ENCODE measurements at regions not wholly inside any gene's neighbourhood (a gene's known extent, or its start where the extent isn't known, plus 50 kb on each side); places are given as distances from the start of the nearest gene placed in this dataset.
"Not testable (repeated sequence)": the region's sequence is repeated elsewhere in the genome, so short reads cannot be mapped to it uniquely, and the experiment has no call there.

- Mint-ChIP-seq H3K36me3 (ENCODE audit: insufficient read depth, unreplicated experiment) (no peaks in the 10 kb centered on the region), H3K4me3 (ENCODE audit: unreplicated experiment) (no peak overlapping the region), H3K27ac (ENCODE audit: unreplicated experiment) (no peak overlapping the region), H3K9me3 (ENCODE audit: unreplicated experiment) (no peaks in the 10 kb centered on the region), H3K4me1 (ENCODE audit: low read depth, unreplicated experiment) (no peaks in the 10 kb centered on the region), H3K27me3 (ENCODE audit: insufficient read depth, unreplicated experiment) (peaks cover 15% of the 10 kb centered on the region)
- DNase-seq, result no peak
- TF ChIP-seq CTCF (IDR thresholded peaks at IDR 0.05; ENCODE audit: insufficient read depth in 1 of 2, low read depth in 1 of 2, low read length in 1 of 2, severe bottlenecking in 1 of 2, unreplicated experiment in 1 of 2), result no peak
- H3K4me1 ChIP-seq, result peaks cover 10% of the 10 kb centered on the region; the same call in 1 of the 2 replicates
- intact Hi-C loops (cut with micrococcal nuclease; ENCODE audit: unreplicated experiment), result loop anchor here (5.0 kb wide), 1 partner anchor 73 kb away; the partner anchor contains the start of gene EN2
- no peak overlapping the region for H3K4me3 ChIP-seq (ENCODE audit: low read depth, low read length)
- CTCF ChIA-PET, result no interaction called here
- no peaks in the 10 kb centered on the region for H3K27me3 ChIP-seq (replicated peaks; ENCODE audit: control insufficient read depth, insufficient read depth, low read length)
- BruUV-seq (replicated peaks), result no TSS peak
- H3K9me3 ChIP-seq, result no peaks in the 10 kb centered on the region
- POLR2A ChIA-PET, result no interaction called here
- no peaks in the 10 kb centered on the region for H3K36me3 ChIP-seq (ENCODE audit: control insufficient read depth, insufficient read depth, low read length)
Observed at GRCh38 chr7:155383756-155384491, 74.0 kb upstream of the EN2 start.

- DNase-seq, result no peak
- no peaks in the 10 kb centered on the region for H3K27me3 ChIP-seq (replicated peaks; ENCODE audit: control insufficient read depth, insufficient read depth, low read length)
- intact Hi-C loops (cut with micrococcal nuclease; ENCODE audit: unreplicated experiment), result loop anchor here (5.0 kb wide), 1 partner anchor 73 kb away; the partner anchor contains the start of gene EN2
- H3K4me3 ChIP-seq (ENCODE audit: low read depth, low read length), result no peak overlapping the region
- TF ChIP-seq CTCF (IDR thresholded peaks at IDR 0.05; ENCODE audit: insufficient read depth in 1 of 2, low read depth in 1 of 2, low read length in 1 of 2, severe bottlenecking in 1 of 2, unreplicated experiment in 1 of 2), result no peak
- no TSS peak for BruUV-seq (replicated peaks)
- Mint-ChIP-seq H3K36me3 (ENCODE audit: insufficient read depth, unreplicated experiment) (no peaks in the 10 kb centered on the region), H3K9me3 (ENCODE audit: unreplicated experiment) (no peaks in the 10 kb centered on the region), H3K27me3 (ENCODE audit: insufficient read depth, unreplicated experiment) (peaks cover 11% of the 10 kb centered on the region), H3K4me1 (ENCODE audit: low read depth, unreplicated experiment) (no peaks in the 10 kb centered on the region), H3K4me3 (ENCODE audit: unreplicated experiment) (no peak overlapping the region), H3K27ac (ENCODE audit: unreplicated experiment) (no peak overlapping the region)
- no peaks in the 10 kb centered on the region for H3K9me3 ChIP-seq
- CTCF ChIA-PET, result no interaction called here
- H3K36me3 ChIP-seq (ENCODE audit: control insufficient read depth, insufficient read depth, low read length), result no peaks in the 10 kb centered on the region
- POLR2A ChIA-PET, result no interaction called here
- peaks cover 10% of the 10 kb centered on the region; the same call in 1 of the 2 replicates for H3K4me1 ChIP-seq
Observed at GRCh38 chr7:155384751-155385150, 73.2 kb upstream of the EN2 start.

DNA sequence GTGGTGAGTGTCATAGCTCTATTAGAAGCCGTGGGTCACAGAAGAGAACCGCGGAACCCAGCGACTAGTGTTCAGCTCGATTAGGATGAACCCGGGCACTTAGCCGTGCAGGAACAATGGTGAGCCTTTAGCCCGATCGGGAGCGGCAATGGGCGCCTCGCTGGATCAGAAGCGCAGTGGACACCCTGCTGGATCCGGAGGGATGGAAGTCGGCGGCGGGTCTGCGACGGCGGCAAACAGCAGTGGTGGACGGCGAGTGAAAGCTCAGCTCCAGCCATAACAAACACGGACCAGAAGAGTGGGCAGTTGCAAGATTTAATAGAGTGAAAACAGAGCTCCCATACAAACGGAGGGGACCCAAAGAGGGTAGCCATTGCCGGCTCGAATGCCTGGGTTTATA is 72.7 kb upstream of the EN2 start:
- CTCF ChIA-PET; H3K27me3 ChIP-seq (replicated peaks; ENCODE audit: control insufficient read depth, insufficient read depth, low read length); H3K36me3 Mint-ChIP-seq (ENCODE audit: insufficient read depth, unreplicated experiment); H3K9me3 ChIP-seq; H3K4me3 ChIP-seq (ENCODE audit: low read depth, low read length); H3K4me3 Mint-ChIP-seq (ENCODE audit: unreplicated experiment); DNase-seq; H3K4me1 Mint-ChIP-seq (ENCODE audit: low read depth, unreplicated experiment); BruUV-seq (replicated peaks); POLR2A ChIA-PET; H3K36me3 ChIP-seq (ENCODE audit: control insufficient read depth, insufficient read depth, low read length); H3K9me3 Mint-ChIP-seq (ENCODE audit: unreplicated experiment); H3K27me3 Mint-ChIP-seq (ENCODE audit: insufficient read depth, unreplicated experiment); H3K4me1 ChIP-seq; H3K27ac Mint-ChIP-seq (ENCODE audit: unreplicated experiment); intact Hi-C loops (cut with micrococcal nuclease; ENCODE audit: unreplicated experiment): not testable (repeated sequence)
